ENCODE measurements at regions not wholly inside any gene's neighbourhood (a gene's known extent, or its start where the extent isn't known, plus 50 kb on each side); places are given as distances from the start of the nearest gene placed in this dataset.

GRCh38 chr7:25353732-25354131 is 125.4 kb upstream of the NPVF start:
- H3K27ac ChIP-seq (ENCODE audit: low read depth in 2 of 2, low read length in 2 of 2), result no peak overlapping the region

DNA sequence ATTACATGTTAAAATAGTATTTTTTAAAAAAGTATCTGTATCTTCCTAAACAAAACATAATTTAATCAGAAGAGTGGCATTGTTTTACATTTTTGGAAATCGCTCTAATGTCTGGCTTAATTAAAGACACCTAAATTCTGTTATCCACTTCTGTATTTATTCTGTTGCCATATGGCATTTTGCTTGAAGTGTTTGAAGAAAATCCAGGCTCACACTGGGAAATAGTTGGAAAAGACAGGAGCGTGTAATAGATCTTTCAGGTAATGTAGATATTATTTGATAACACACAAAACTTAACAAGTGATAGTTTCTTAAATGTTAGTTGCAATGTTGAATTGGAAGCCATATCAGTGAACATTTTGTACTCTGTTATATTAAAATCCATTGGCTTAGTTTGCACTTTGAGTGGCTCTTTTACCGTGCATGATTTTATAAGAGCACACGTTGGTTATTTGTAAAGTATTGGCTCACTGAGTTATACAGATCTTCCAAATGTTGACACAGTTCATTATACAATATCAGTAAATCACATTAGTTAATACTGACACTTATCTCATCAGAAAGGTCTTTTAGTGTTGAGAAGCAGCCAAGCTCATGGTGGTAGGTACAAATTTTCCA is 128.4 kb upstream of the NPVF start:
- DNase-seq (no peak), FAIRE-seq (no peak)
- H3K4me3 ChIP-seq (ENCODE audit: low read length in 3 of 3), result no peak overlapping the region
- H3K9ac ChIP-seq (ENCODE audit: low read length in 3 of 3), result no peak overlapping the region
- intact Hi-C loops (cut with DNase I), result no loop called here
- H3K27ac ChIP-seq (ENCODE audit: low read depth in 2 of 2, low read length in 2 of 2), result no peak overlapping the region
- TF ChIP-seq CTCF (IDR thresholded peaks at IDR 0.05; ENCODE audit: borderline replicate concordance, extremely low read depth, insufficient read depth), result no peak
- H3K4me1 ChIP-seq (ENCODE audit: control insufficient read depth in 2 of 3, insufficient read depth in 2 of 3, low read depth in 1 of 3, low read length in 3 of 3), result peaks cover 0 to 11% (median 0%) of the 10 kb centered on the region in 3 donors
- H3K27me3 ChIP-seq (ENCODE audit: control insufficient read depth, insufficient read depth, low read length), result no peaks in the 10 kb centered on the region
- no peaks in the 10 kb centered on the region for H3K36me3 ChIP-seq (ENCODE audit: control insufficient read depth in 2 of 3, insufficient read depth in 3 of 3, low read length in 3 of 3)
- H3K9me3 ChIP-seq (ENCODE audit: control insufficient read depth in 2 of 3, insufficient read depth in 1 of 3, low read length in 3 of 3), result no peaks in the 10 kb centered on the region

More at GRCh38 chr7:25353732-25354131, 125.4 kb upstream of the NPVF start:
- peaks cover 0 to 3% (median 0%) of the 10 kb centered on the region in 3 donors for H3K4me1 ChIP-seq (ENCODE audit: control insufficient read depth in 2 of 3, insufficient read depth in 2 of 3, low read depth in 1 of 3, low read length in 3 of 3)
- intact Hi-C loops (cut with DNase I), result no loop called here
- H3K36me3 ChIP-seq (ENCODE audit: control insufficient read depth in 2 of 3, insufficient read depth in 3 of 3, low read length in 3 of 3), result no peaks in the 10 kb centered on the region
- no peak overlapping the region for H3K4me3 ChIP-seq (ENCODE audit: low read length in 3 of 3)
- FAIRE-seq (no peak), DNase-seq (no peak)
- H3K9me3 ChIP-seq (ENCODE audit: control insufficient read depth in 2 of 3, insufficient read depth in 1 of 3, low read length in 3 of 3), result no peaks in the 10 kb centered on the region
- no peak overlapping the region for H3K9ac ChIP-seq (ENCODE audit: low read length in 3 of 3)
- no peaks in the 10 kb centered on the region for H3K27me3 ChIP-seq (ENCODE audit: control insufficient read depth, insufficient read depth, low read length)
- no peak for TF ChIP-seq CTCF (IDR thresholded peaks at IDR 0.05; ENCODE audit: borderline replicate concordance, extremely low read depth, insufficient read depth)

DNA sequence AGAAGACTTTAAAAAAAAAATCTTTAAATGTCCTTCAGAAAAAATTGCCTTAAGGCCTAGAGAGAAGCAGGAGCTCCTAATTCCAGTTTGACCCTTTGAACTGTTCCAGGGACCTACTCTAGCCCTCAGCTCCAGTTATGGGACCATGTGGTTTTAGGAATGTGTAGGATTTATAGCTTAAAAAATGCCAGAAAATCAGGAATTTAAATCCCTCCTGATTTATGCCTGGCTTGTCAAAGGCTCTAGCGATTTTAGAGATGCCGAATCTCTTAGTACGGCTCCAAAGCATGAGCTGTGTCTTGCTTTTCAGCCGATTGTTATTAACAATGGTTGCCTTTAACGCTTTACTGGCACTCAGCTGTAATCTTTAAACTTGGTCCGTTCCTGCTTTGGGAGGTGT is 130.6 kb upstream of the NPVF start:
- no peaks in the 10 kb centered on the region for H3K9me3 ChIP-seq (ENCODE audit: control insufficient read depth in 2 of 3, insufficient read depth in 1 of 3, low read length in 3 of 3)
- no peak for TF ChIP-seq CTCF (IDR thresholded peaks at IDR 0.05; ENCODE audit: borderline replicate concordance, extremely low read depth, insufficient read depth)
- no peak overlapping the region for H3K27ac ChIP-seq (ENCODE audit: low read depth in 2 of 2, low read length in 2 of 2)
- no peak for FAIRE-seq
- peak in 3 of 5 donors; percentile 25 to 85 (median 83) for DNase-seq
- peaks cover 0 to 11% (median 0%) of the 10 kb centered on the region in 3 donors for H3K4me1 ChIP-seq (ENCODE audit: control insufficient read depth in 2 of 3, insufficient read depth in 2 of 3, low read depth in 1 of 3, low read length in 3 of 3)
- H3K4me3 ChIP-seq (ENCODE audit: low read length in 3 of 3), result no peak overlapping the region
- H3K9ac ChIP-seq (ENCODE audit: low read length in 3 of 3), result no peak overlapping the region
- intact Hi-C loops (cut with DNase I), result no loop called here
- H3K36me3 ChIP-seq (ENCODE audit: control insufficient read depth in 2 of 3, insufficient read depth in 3 of 3, low read length in 3 of 3), result no peaks in the 10 kb centered on the region
- H3K27me3 ChIP-seq (ENCODE audit: control insufficient read depth, insufficient read depth, low read length), result no peaks in the 10 kb centered on the region

Data from kidney (tissue), 13 donors.